Gastrocnemius medialis (tissue), 4 donors: ENCODE measurements at regions not wholly inside any gene's neighbourhood (a gene's known extent, or its start where the extent isn't known, plus 50 kb on each side); places are given as distances from the start of the nearest gene placed in this dataset.

Experiments
- POLR2A ChIP-seq, 2 donors: fragments of 450-650 bp; IDR thresholded peaks; one replicate each; pipeline ENCODE4 v1.6.1; 2017; ENCODE audit warnings: antibody characterized with exemption in 2 of 2, mild to moderate bottlenecking in 2 of 2, moderate library complexity in 2 of 2
- TF ChIP-seq, protein P1 (sequence below), 5 experiments: fragments of 450-650 bp in 3 of 5; fragments of 200-600 bp in 2 of 5; sonication (generic) in 2 of 5; IDR thresholded peaks in 4 of 5; conservative IDR thresholded peaks in 1 of 5; 1 replicate in 4 of 5; 2 replicates in 1 of 5; pipeline ENCODE4 v1.5.1; 2016 to 2019; ENCODE audit warnings: antibody characterized with exemption in 5 of 5, mild to moderate bottlenecking in 3 of 5, moderate library complexity in 3 of 5

DNA sequence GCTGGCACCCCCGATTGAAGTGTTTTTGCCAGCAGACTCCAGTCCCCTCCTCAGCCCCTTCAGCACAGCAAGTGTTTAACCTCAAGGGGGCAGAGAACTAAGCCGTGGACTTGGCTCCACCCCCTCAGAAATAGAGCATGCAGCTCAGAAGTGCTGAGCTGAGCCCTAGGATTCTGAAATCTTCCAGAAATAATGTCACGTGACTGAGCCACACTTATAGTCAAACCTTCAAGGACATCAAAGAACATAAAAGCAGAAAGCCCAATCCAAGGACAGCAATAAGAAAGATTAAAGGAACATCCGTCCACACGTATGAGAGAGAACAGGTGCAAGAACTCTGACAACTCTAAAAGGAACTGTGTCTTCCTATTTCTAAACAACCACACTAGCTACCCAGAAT, 317.7 kb upstream of the LRFN5 start:
- TF ChIP-seq, protein P1, sequence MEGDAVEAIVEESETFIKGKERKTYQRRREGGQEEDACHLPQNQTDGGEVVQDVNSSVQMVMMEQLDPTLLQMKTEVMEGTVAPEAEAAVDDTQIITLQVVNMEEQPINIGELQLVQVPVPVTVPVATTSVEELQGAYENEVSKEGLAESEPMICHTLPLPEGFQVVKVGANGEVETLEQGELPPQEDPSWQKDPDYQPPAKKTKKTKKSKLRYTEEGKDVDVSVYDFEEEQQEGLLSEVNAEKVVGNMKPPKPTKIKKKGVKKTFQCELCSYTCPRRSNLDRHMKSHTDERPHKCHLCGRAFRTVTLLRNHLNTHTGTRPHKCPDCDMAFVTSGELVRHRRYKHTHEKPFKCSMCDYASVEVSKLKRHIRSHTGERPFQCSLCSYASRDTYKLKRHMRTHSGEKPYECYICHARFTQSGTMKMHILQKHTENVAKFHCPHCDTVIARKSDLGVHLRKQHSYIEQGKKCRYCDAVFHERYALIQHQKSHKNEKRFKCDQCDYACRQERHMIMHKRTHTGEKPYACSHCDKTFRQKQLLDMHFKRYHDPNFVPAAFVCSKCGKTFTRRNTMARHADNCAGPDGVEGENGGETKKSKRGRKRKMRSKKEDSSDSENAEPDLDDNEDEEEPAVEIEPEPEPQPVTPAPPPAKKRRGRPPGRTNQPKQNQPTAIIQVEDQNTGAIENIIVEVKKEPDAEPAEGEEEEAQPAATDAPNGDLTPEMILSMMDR (IDR thresholded peaks at IDR 0.05 in 4 of 5, conservative IDR thresholded peaks at IDR 0.05 in 1 of 5), result no peak
- no peak for TF ChIP-seq POLR2A (IDR thresholded peaks at IDR 0.05)
